NCI-H774 (cell line): ENCODE measurements at regions not wholly inside any gene's neighbourhood (a gene's known extent, or its start where the extent isn't known, plus 50 kb on each side); places are given as distances from the start of the nearest gene placed in this dataset.

Source experiments
- DNase-seq: peaks from one replicate; lab custom pipeline; 2025; lab: John Stamatoyannopoulos, UW

- DNase-seq = no peak
Observed at GRCh38 chr14:21734457-21735074, 60.9 kb upstream of the OR4E1 start.

DNA sequence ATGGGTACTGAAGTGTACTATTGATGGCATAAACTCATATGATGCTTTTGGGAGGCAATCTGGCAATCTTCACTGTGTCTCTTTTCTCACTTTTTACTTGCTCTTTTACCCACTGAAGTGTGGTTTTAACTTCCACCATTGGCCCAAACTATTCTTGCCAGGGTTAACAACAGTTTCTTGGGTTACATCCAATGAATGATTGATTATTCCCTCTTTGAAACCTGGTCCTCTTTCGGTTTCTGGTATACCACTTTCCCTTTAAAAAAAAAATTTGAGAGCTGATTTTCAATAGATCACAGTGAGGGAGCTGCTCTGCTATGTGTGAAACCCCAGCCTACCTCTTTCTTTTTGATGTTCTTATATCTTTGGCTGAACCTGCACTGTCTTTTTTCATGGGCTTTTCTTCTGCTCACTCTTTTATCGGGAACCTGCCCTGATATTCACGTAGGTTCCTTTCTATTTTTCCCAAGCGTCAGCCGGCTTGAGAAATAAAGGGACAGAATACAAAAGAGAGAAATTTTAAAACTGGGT, 56.1 kb upstream of the OR4E1 start:
- no peak for DNase-seq

GRCh38 chr14:21725250-21725649, 51.6 kb upstream of the OR4E1 start:
- no peak for DNase-seq

- no peak for DNase-seq
Observed at GRCh38 chr14:21724090-21724973, 50.7 kb upstream of the OR4E1 start.

DNA sequence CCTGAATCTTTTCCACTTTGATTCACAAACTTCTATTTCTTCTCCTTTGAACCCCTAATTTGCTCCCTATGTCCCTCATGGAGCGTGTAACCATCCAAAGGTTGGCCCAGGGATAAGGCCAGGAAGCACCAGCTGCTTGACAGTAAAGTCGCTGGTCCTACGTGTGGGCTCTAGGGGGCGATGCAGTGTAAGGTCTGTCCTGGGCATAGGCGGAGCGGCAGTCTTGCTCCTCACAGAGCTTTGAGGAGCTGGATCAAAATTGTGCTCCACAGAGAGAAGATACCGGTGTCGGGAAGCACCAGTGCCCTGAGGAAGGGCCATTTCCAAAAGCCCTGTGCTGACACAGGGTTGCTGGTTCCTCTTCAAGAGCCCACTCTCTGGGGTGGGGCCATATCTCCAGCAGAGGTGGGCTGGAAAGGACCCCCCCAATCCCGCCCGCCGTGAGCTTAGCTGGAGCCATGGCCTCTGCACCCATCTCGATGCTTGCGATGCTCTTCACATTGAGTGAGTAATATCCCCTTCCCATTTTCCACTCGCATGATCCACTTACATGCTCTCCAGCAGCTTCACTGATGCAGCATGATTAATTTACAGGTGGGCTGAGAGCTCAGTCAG, 49.9 kb upstream of the OR4E1 start:
- DNase-seq = no peak
